AG20443 (cell line): ENCODE measurements at regions not wholly inside any gene's neighbourhood (a gene's known extent, or its start where the extent isn't known, plus 50 kb on each side); places are given as distances from the start of the nearest gene placed in this dataset.
"Not testable (repeated sequence)": the region's sequence is repeated elsewhere in the genome, so short reads cannot be mapped to it uniquely, and the experiment has no call there.

Experiments
- DNase-seq: peaks from one replicate; pipeline ENCODE4 v3.0.0; 2012; ENCODE audit warnings: low spot score, mixed read lengths

GRCh38 chr4:104549736-104550135 lies 55.0 kb upstream of the CXXC4 start:
- DNase-seq = no peak

DNA sequence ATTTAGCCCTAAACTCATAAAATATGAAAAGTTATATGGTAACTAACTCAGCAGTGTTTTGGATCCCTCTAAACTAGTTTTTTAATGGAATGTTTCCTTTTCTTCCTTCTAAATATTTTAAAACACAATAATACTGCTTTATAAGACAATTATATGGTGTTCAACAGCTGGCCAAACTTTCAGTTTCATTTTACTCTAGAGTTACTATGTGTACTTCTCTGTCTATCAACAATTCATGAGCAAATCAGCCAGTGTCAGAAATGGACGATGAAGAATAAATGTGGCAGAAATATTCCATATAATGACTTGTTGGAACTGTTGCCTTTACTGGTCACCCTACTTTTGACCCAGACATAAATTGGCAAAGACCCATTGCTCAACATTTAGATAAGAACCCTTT lies 64.8 kb upstream of the CXXC4 start:
- no peak for DNase-seq

DNA sequence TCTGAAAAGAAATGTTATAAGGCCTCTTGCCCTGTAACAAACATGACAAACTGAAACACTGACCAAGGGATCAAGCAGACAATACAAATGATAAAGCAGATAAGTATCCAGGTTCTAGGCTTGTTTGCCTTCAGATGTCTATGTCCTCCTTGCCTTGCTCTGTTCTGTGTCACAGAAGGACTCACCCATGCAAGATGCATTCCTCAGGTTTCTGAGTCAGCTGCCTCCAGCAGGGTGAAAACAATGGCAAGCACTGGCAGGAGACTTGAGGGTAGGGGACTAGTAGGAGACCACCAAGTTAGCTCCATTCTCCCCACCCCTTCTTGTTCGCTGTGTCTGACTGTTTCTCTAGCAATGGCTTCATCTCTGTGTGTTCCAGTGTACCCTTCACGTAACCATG lies 76.6 kb upstream of the CXXC4 start:
- no peak for DNase-seq

- DNase-seq = no peak
These were observed 79.7 kb upstream of the CXXC4 start for GRCh38 chr4:104574371-104574770.

DNA sequence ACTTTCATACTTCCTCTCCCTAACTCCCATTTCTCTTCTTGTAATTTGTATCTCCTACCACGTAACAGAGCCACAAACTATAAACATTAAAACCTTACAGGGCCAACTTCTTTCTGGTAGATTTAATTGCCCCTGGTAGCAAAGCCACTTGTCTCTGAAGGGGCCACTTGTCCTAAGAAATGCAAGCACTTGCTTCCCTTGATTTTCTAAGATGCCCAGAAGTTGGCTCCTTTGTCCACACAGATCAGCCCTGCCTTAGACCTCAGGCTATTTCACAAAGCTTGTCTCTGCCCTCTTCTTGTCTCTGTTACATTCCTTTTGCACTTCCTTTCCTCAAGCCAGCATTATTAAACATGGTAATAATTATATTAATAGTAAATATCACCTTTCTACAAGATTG lies 80.6 kb upstream of the CXXC4 start:
- DNase-seq = no peak

- DNase-seq = no peak
These were observed 82.7 kb upstream of the CXXC4 start for GRCh38 chr4:104577405-104577804.

GRCh38 chr4:104581476-104581875 lies 86.8 kb upstream of the CXXC4 start:
- DNase-seq = not testable (repeated sequence)

- DNase-seq = not testable (repeated sequence)
These were observed 87.4 kb upstream of the CXXC4 start for GRCh38 chr4:104582056-104582455.

- DNase-seq = no peak
These were observed 94.7 kb upstream of the CXXC4 start for GRCh38 chr4:104589264-104589868.

DNA sequence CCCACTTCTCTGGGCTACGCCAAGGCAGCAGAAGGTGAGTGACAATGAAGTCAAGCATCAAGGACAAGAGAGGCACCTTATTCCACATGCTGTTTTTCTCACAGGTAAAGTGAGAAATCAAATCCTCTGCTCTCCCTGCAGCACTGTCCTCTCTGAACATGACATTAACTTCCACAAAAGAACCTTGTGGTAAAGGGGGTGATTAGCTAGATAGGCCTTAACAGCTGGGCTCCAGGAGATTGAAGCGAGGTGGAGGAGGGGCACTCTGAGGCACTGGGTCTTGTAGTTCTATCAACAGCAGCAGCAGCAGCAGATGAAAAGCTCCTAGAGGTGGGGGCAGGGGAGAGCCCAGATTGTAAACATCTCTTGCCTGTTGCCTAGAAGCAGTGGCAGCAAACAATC lies 96.8 kb upstream of the CXXC4 start:
- DNase-seq = no peak

DNA sequence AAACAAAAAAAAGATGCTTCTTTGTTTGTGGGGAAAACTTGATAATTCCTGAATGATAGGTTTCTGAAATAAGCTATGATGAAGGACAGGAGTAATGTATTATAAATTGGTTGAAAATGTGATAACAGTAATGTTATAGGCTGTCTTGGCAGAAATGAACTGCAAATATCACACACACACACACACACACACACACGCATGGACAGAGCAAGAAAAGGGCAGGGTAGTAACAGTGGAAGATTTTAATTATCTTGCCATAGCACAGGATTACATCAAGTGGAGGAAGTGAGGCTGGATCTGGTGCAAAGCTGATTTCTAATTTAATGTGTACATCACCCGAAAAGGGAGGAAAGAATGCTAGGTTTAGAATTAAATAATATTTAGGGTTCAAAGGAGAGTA lies 97.5 kb upstream of the CXXC4 start:
- no peak for DNase-seq

DNA sequence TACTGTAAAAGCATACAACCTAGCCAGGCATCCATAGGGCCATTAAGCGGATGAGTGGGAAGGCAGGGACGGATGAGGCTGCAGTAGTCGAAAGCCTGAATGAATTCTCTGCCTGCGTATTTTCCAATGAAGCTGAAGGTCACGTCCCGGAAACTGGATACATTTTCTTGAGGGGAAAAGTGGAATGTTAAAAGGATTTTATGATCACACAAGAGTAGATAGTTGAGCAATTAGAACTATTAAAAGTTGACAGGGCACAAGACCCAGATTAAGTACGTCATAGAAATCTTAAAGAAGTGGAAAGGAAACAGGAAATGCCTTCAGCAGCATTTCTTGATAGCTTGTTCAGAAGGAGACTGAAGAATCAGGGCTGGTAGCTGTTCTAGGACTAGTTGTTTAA lies 98.3 kb upstream of the CXXC4 start:
- no peak for DNase-seq

DNA sequence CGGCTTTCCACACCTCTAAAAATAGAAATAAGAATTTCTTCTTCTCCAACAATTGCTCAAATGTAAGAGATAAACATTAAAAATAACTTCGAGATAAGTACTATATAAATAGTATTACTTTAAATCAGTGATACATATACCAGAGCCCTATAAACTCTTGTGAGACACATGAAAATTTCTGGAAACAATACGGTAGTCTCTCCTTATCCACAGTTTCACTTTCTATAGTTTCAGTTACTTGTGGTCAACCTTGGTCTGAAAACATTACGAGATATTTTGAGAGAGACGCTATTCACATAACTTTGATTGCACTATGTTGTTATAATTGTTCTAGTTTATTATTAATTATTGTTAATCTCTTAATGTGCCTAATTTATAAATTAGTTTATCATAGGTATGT lies 101.5 kb upstream of the CXXC4 start:
- DNase-seq = no peak

- no peak for DNase-seq
These were observed 120.8 kb upstream of the CXXC4 start for GRCh38 chr4:104615496-104615895.

GRCh38 chr4:104615926-104616325 lies 121.2 kb upstream of the CXXC4 start:
- DNase-seq = no peak

- no peak for DNase-seq
These were observed 121.7 kb upstream of the CXXC4 start for GRCh38 chr4:104616401-104616820.

DNA sequence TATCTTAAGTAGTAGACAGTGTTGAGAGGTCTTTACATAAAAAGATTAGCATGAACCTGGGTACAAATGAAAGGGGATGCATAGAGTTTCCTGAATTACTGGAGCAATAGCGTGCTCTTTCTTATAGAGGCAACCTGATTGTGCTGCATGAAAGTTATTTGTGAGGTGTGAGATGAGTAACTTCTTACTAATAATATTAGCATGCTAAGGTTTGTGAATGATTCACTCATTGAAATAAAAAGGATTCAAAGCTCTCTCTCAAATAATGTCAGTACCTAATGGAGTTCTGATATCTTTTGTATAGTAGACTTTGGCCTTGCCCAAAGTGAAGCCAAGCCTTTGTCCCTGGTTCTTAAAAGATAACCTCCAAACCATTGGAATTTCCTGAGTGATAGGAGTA lies 131.0 kb upstream of the CXXC4 start:
- DNase-seq = no peak

DNA sequence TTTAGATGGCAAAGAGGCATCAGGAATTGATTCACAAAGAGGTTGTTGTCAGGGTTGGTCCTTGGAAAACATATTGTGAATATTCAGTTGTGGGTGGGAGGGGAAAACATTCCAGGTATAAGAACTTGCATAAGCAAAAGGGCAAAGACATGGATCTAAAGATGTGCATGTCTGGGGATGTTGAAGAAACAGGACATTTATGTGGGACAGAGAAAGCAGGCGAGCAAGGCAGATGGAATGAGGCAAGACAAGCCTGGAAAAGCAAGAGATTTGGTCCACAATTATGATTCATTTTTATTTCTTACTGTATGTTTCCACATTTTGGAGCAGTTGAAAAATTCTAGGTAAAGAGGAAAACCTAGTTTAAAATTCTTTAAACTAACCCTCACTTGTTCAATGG lies 134.9 kb upstream of the CXXC4 start:
- no peak for DNase-seq

DNA sequence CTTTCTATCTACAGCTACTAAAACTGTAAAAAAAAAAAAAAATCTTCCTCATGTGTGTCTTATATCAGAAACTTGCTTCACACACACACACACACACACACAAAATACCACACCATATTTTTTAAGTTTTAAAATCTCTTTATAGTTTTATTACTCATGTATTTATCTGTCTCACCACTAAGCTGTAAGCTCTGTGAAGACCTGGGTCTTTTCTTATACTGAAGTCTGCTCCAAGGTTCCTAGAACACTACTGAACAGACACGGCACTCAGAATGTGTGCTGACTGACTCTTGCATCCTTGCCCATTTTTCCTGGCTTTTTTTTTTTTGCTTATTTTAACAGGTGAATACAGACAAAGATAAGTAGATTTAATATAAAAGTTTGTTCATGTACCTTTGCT lies 135.6 kb upstream of the CXXC4 start:
- DNase-seq = no peak

DNA sequence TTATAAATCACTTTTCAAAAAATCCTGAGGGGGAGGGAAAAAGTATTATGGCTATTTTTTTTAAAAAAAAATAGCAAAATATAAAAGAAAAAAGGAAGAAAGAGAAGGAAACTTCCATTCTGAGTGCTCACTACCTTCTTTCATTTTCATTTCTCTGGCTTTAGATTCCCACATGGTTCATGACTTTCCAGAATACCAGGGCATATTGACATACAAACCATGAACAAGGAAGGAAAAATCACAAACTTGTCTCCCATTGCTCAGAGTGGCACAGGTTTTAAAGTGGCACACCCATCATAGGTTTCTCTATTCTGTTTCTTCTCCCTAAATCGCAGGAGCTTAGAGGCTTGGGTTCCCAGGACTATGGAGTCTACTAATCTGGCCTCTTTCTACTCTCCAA lies 136.3 kb upstream of the CXXC4 start:
- DNase-seq = no peak

- no peak for DNase-seq
These were observed 146.7 kb upstream of the CXXC4 start for GRCh38 chr4:104641418-104641817.

GRCh38 chr4:104642521-104642920 lies 147.8 kb upstream of the CXXC4 start:
- DNase-seq = no peak

DNA sequence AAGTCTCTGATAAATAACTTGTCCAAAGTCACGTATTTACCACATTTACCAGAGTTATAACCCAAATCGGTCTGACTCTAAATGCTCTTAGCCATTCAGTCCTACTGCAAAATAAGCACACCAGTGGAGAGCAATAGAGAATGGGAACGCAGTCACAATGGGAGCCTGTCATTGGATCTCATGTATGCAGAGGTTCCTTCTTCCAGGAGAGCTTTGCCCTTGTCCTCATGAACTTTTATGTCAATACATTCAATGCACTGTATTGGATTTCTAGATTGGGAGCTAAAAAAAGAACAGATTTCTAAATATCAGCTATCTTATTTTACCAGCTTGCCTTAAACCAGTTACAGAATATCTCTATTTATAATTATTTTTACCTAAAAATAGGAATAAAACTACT lies 149.1 kb upstream of the CXXC4 start:
- no peak for DNase-seq

DNA sequence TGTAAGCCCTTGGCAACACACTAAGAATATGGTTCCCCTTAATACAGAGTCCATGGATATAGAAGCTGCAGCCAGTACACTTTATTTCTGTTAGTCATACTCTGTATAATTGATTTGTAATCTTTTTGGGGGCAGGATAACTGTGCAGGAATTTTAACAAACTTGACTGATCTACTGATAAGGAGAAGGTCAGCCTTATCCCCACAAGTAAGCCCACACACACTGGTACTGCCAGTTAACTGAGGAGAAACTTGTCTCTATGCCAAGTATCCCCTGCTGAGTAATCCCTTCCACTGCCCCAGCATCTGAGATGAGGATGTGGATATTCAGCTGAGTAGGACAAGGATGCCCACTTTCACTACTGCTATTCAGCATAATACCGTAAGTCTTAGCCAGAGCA lies 154.9 kb upstream of the CXXC4 start:
- DNase-seq = no peak

DNA sequence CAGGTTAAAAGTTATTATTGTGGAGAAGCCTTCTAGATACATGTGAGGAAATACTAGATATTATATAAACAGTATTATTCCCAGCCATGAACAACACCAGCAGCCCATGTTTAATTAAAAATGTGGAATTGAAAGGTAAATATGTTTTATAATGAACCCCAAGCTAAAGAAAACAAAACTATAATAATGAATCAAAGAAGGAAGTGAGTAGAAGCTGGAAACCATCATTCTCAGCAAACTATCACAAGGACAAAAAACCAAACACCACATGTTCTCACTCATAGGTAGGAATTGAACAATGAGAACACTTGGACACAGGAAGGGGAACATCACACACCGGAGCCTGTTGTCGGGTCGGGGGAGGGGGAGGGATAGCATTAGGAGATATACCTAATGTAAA lies 167.6 kb upstream of the CXXC4 start:
- not testable (repeated sequence) for DNase-seq
